Ovary (tissue), 7 donors: ENCODE measurements at regions not wholly inside any gene's neighbourhood (a gene's known extent, or its start where the extent isn't known, plus 50 kb on each side); places are given as distances from the start of the nearest gene placed in this dataset.
"Not testable (repeated sequence)": the region's sequence is repeated elsewhere in the genome, so short reads cannot be mapped to it uniquely, and the experiment has no call there.

Experiments used
- DNase-seq, 5 donors: peaks; one replicate each; pipeline ENCODE4 v3.0.0-alpha.2; 2019 to 2020
- H3K27ac ChIP-seq, 2 donors: fragments of 200-600 bp; one replicate each; pipeline versions ENCODE4 v1.5.1 to v1.8.0; 2019 to 2022
- H3K27me3 ChIP-seq: fragments of 200-600 bp; one replicate; pipeline ENCODE4 v1.8.0; 2022
- H3K36me3 ChIP-seq: fragments of 200-600 bp; sonication (generic); one replicate; pipeline ENCODE4 v1.5.1; 2019
- H3K4me1 ChIP-seq: one replicate; pipeline ENCODE4 v1.8.1; 2013; ENCODE audit warnings: mild to moderate bottlenecking, moderate library complexity; ENCODE audit not compliant: insufficient read depth
- H3K4me3 ChIP-seq: fragments of 200-600 bp; sonication (generic); one replicate; pipeline ENCODE4 v1.5.1; 2017
- H3K9me3 ChIP-seq, 2 donors: fragments of 200-600 bp in 1 of 2; sonication (generic) in 1 of 2; one replicate each; pipeline versions ENCODE4 v1.5.1 to v1.8.1; 2013 to 2019; ENCODE audit warnings: mild to moderate bottlenecking in 1 of 2, moderate library complexity in 1 of 2
- EP300 ChIP-seq: sonication (generic); formaldehyde crosslinking; IDR thresholded peaks from one replicate; pipeline ENCODE4 v1.6.1; 2017; ENCODE audit warnings: antibody characterized with exemption
- POLR2A ChIP-seq: fragments of 450-650 bp; IDR thresholded peaks from one replicate; pipeline ENCODE4 v1.6.1; 2017; ENCODE audit warnings: antibody characterized with exemption, mild to moderate bottlenecking, moderate library complexity
- WGBS, 3 donors: extraction: QIAGEN DNeasy Blood & Tissue Kit in 1 of 3; methylation state at CpG; one replicate each; pipeline versions ENCODE4 v1.1.5 to v1.1.7; 2013 to 2017; 5-methylcytosine and 5-hydroxymethylcytosine counted together
- intact Hi-C, 4 donors: fragments of 100-400 bp; cut with DNase I; formaldehyde crosslinking; loops; one replicate each; pipeline versions ENCODE4 v1.11.0 to v1.15.1; 2022 to 2023
- TF ChIP-seq, protein P1 (sequence below), 3 donors: fragments of 450-650 bp in 2 of 3; fragments of 200-600 bp in 1 of 3; IDR thresholded peaks; one replicate each; pipeline versions ENCODE4 v1.5.1 to v1.8.0; 2016 to 2022; ENCODE audit warnings: antibody characterized with exemption in 3 of 3, mild to moderate bottlenecking in 1 of 3
- donor health status: DM: no; HTN: no; CAD: no; lungs with moderate emphysema.
- donor health status: DM: no; HTN: no; CAD: no.
- donor health status: Bipolar disorder and iron deficiency.
- donor health status: DM: no; HTN: no; CAD: no.
- donor health status: DM: yes; HTN: yes; CAD: no.

- intact Hi-C loops = no loop called here
- H3K4me1 ChIP-seq = no peaks in the 10 kb centered on the region
- no peak for DNase-seq
- no peak overlapping the region for H3K4me3 ChIP-seq
- H3K27me3 ChIP-seq = no peaks in the 10 kb centered on the region
- no peak for TF ChIP-seq POLR2A
- TF ChIP-seq, protein P1, sequence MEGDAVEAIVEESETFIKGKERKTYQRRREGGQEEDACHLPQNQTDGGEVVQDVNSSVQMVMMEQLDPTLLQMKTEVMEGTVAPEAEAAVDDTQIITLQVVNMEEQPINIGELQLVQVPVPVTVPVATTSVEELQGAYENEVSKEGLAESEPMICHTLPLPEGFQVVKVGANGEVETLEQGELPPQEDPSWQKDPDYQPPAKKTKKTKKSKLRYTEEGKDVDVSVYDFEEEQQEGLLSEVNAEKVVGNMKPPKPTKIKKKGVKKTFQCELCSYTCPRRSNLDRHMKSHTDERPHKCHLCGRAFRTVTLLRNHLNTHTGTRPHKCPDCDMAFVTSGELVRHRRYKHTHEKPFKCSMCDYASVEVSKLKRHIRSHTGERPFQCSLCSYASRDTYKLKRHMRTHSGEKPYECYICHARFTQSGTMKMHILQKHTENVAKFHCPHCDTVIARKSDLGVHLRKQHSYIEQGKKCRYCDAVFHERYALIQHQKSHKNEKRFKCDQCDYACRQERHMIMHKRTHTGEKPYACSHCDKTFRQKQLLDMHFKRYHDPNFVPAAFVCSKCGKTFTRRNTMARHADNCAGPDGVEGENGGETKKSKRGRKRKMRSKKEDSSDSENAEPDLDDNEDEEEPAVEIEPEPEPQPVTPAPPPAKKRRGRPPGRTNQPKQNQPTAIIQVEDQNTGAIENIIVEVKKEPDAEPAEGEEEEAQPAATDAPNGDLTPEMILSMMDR (IDR thresholded peaks at IDR 0.05) = no peak
- TF ChIP-seq EP300 = no peak
- peaks cover 0 to 4% of the 10 kb centered on the region in 2 donors for H3K9me3 ChIP-seq
- WGBS, 3 donors = 37 to 51% (median 39%) methylated on average over 4 of the region's 4 CpGs
- H3K27ac ChIP-seq = no peak overlapping the region
- no peaks in the 10 kb centered on the region for H3K36me3 ChIP-seq
These were observed 456.2 kb upstream of the MGAT4C start for GRCh38 chr12:86712425-86712843.

DNA sequence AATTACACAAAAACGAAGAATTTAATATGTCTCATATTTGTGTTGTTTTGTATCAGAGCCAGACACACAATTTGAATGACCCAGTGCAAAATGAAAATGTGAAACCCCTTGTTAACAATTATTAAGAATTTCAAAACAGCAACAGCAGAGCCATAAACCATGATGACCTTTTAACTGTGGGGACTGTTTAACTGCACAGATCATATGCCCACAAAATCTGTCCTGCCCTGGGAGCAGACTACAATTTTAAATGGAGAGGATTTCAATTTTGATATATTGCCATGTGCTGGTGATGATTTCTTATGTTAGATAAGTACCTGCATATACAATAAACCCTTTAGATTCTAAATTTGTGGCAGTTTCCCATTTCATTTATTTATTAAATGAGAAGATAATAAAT is 455.5 kb upstream of the MGAT4C start:
- TF ChIP-seq POLR2A = no peak
- TF ChIP-seq, protein P1 (IDR thresholded peaks at IDR 0.05) = no peak
- TF ChIP-seq EP300 = no peak

GRCh38 chr12:86710109-86710508 is 453.9 kb upstream of the MGAT4C start:
- no peaks in the 10 kb centered on the region for H3K4me1 ChIP-seq

More for the DNA sequence above, 455.5 kb upstream of the MGAT4C start:
- Histone ChIP-seq H3K36me3 (no peaks in the 10 kb centered on the region), H3K4me1 (no peaks in the 10 kb centered on the region), H3K27ac (no peak overlapping the region), H3K27me3 (no peaks in the 10 kb centered on the region), H3K4me3 (no peak overlapping the region), H3K9me3 (peaks cover 0 to 4% of the 10 kb centered on the region in 2 donors)
- intact Hi-C loops = no loop called here
- no peak for DNase-seq
- 48 to 71% (median 59%) methylated on average over 1 of the region's 1 CpG for WGBS, 3 donors

GRCh38 chr12:86709017-86709416 is 452.8 kb upstream of the MGAT4C start:
- H3K27ac ChIP-seq, DNase-seq, H3K36me3 ChIP-seq, H3K9me3 ChIP-seq, H3K4me3 ChIP-seq, intact Hi-C loops, H3K4me1 ChIP-seq, H3K27me3 ChIP-seq: not testable (repeated sequence)
- WGBS, 3 donors = 74 to 83% (median 75%) methylated on average over 3 of the region's 3 CpGs

More at GRCh38 chr12:86710109-86710508, 453.9 kb upstream of the MGAT4C start:
- intact Hi-C loops = no loop called here
- DNase-seq = no peak
- H3K4me3 ChIP-seq = no peak overlapping the region
- no peak overlapping the region for H3K27ac ChIP-seq
- no peak for TF ChIP-seq POLR2A
- TF ChIP-seq, protein P1 (IDR thresholded peaks at IDR 0.05) = no peak
- TF ChIP-seq EP300 = no peak
- H3K27me3 ChIP-seq = no peaks in the 10 kb centered on the region
- no peaks in the 10 kb centered on the region for H3K36me3 ChIP-seq
- peaks cover 0 to 4% of the 10 kb centered on the region in 2 donors for H3K9me3 ChIP-seq

GRCh38 chr12:86698641-86698980 is 442.4 kb upstream of the MGAT4C start:
- intact Hi-C loops = no loop called here
- TF ChIP-seq POLR2A (no peak), EP300 (no peak)
- TF ChIP-seq, protein P1 (IDR thresholded peaks at IDR 0.05) = no peak
- H3K27ac ChIP-seq = no peak overlapping the region
- H3K36me3 ChIP-seq = no peaks in the 10 kb centered on the region
- DNase-seq = no peak
- H3K27me3 ChIP-seq = no peaks in the 10 kb centered on the region
- WGBS, 3 donors = 10 to 19% (median 17%) methylated on average over 2 of the region's 2 CpGs
- H3K9me3 ChIP-seq = no peaks in the 10 kb centered on the region
- H3K4me3 ChIP-seq = no peak overlapping the region
- H3K4me1 ChIP-seq = no peaks in the 10 kb centered on the region
